Endothelial cell of umbilical vein (primary cell): ENCODE measurements at regions not wholly inside any gene's neighbourhood (a gene's known extent, or its start where the extent isn't known, plus 50 kb on each side); places are given as distances from the start of the nearest gene placed in this dataset.

Experiments
- BruUV-seq: library from RNA; stranded (reverse); fragments of 400-500 nt; replicated peaks from 2 replicates; lab custom pipeline; 2021; lab: Mats Ljungman, UMichigan
- CTCF ChIA-PET: fragments of 300-600, 350-600 bp; sonication (Branson Sonifier 250); formaldehyde crosslinking; loops from one replicate; lab custom pipeline; 2021; ENCODE audit warnings: antibody characterized with exemption, inconsistent platforms; lab: Charles Lee
- POLR2A ChIA-PET: fragments of 300-600, 350-600 bp; sonication (Branson Sonifier 250); formaldehyde crosslinking; loops from one replicate; lab custom pipeline; 2021; ENCODE audit warnings: antibody characterized with exemption, inconsistent platforms; lab: Charles Lee
- DNase-seq: peaks from one replicate; pipeline ENCODE4 v3.0.0-alpha.2; 2011; ENCODE audit warnings: low read depth, low spot score
- FAIRE-seq: peaks from 2 replicates; lab custom pipeline; 2011; peaks lifted over from hg19 to GRCh38; lab: Jason Lieb, UNC
- H2AFZ ChIP-seq: 2 replicates; pipeline ENCODE4 v1.6.0; 2012; ENCODE audit warnings: low read depth, low read length, control low read depth, inconsistent platforms
- H3K27ac ChIP-seq: 2 replicates; pipeline ENCODE4 v1.5.1; 2011; ENCODE audit warnings: low read depth, mild to moderate bottlenecking, control low read depth, low read length, moderate library complexity; ENCODE audit not compliant: insufficient read depth
- H3K27me3 ChIP-seq, 2 experiments: 2 replicates each; pipeline versions ENCODE4 v1.6.0 to v1.6.1; 2011; ENCODE audit warnings: low read length in 2 of 2, mixed read lengths in 1 of 2; ENCODE audit not compliant: control insufficient read depth in 2 of 2, insufficient read depth in 2 of 2
- H3K36me3 ChIP-seq, 2 experiments: 2 replicates in 1 of 2; 3 replicates in 1 of 2; pipeline ENCODE4 v1.5.1; 2011; ENCODE audit warnings: low read length in 2 of 2, mild to moderate bottlenecking in 1 of 2, moderate library complexity in 1 of 2; ENCODE audit not compliant: control insufficient read depth in 2 of 2, insufficient read depth in 2 of 2; ENCODE audit errors: extremely low read depth in 1 of 2
- H3K4me1 ChIP-seq: 3 replicates; pipeline ENCODE4 v1.5.1; 2011; ENCODE audit warnings: mild to moderate bottlenecking, low read length; ENCODE audit not compliant: control insufficient read depth, insufficient read depth; ENCODE audit errors: extremely low read depth
- H3K4me2 ChIP-seq: 2 replicates; pipeline ENCODE4 v1.6.1; 2011; ENCODE audit warnings: low read length, control low read depth, mixed read lengths; ENCODE audit not compliant: insufficient read depth
- H3K4me3 ChIP-seq, 3 experiments: fragments of 200-600 bp in 1 of 3; sonication (generic), shearing (Covaris generic) in 1 of 3; replicated peaks in 1 of 3; 2 replicates each; pipeline ENCODE4 v1.5.1; 2011 to 2016; ENCODE audit warnings: control low read depth in 3 of 3, low read length in 3 of 3, mild to moderate bottlenecking in 2 of 3, inconsistent platforms in 1 of 3, low read depth in 1 of 3, moderate library complexity in 1 of 3; ENCODE audit not compliant: insufficient read depth in 1 of 3
- H3K79me2 ChIP-seq: 2 replicates; pipeline ENCODE4 v1.6.0; 2012; ENCODE audit warnings: low read length, inconsistent platforms; ENCODE audit not compliant: control insufficient read depth, insufficient read depth
- H3K9ac ChIP-seq: replicated peaks from 2 replicates; pipeline ENCODE3; 2011; ENCODE audit warnings: low read length, control low read depth; ENCODE audit not compliant: insufficient read depth; ENCODE audit errors: extremely low read depth
- H3K9me1 ChIP-seq: replicated peaks from 3 replicates; pipeline ENCODE4 v1.6.0; 2011; ENCODE audit warnings: mild to moderate bottlenecking, low read length; ENCODE audit not compliant: control insufficient read depth, insufficient read depth; ENCODE audit errors: extremely low read depth
- H3K9me3 ChIP-seq: replicated peaks from 2 replicates; pipeline ENCODE4 v1.5.1; 2012; ENCODE audit warnings: low read length, inconsistent platforms; ENCODE audit not compliant: control insufficient read depth, insufficient read depth
- H4K20me1 ChIP-seq: replicated peaks from 2 replicates; pipeline ENCODE3; 2011; ENCODE audit warnings: mild to moderate bottlenecking, low read length; ENCODE audit not compliant: control insufficient read depth, insufficient read depth; ENCODE audit errors: extremely low read depth
- EZH2 ChIP-seq: IDR thresholded peaks from 2 replicates; pipeline ENCODE4 v1.6.1; 2012; ENCODE audit warnings: borderline replicate concordance, low read depth, mild to moderate bottlenecking, moderate library complexity, low read length, inconsistent platforms; ENCODE audit not compliant: severe bottlenecking
- FOS ChIP-seq: IDR thresholded peaks from 2 replicates; pipeline ENCODE4 v1.6.1; 2011; ENCODE audit warnings: mild to moderate bottlenecking, low read length, moderate library complexity, borderline replicate concordance; ENCODE audit not compliant: insufficient read depth
- GATA2 ChIP-seq: IDR thresholded peaks from 2 replicates; pipeline ENCODE4 v1.7.0; 2011; ENCODE audit warnings: low read depth, mild to moderate bottlenecking, moderate library complexity, mixed read lengths, low read length; ENCODE audit not compliant: insufficient read length, insufficient read depth
- JUN ChIP-seq: IDR thresholded peaks from 2 replicates; pipeline ENCODE4 v1.6.1; 2011; ENCODE audit warnings: borderline replicate concordance, low read depth; ENCODE audit not compliant: insufficient read length, insufficient read depth
- MYC ChIP-seq: IDR thresholded peaks from one replicate; pipeline ENCODE4 v1.6.1; 2011; ENCODE audit warnings: mild to moderate bottlenecking, low read depth, low read length
- POLR2A ChIP-seq: IDR thresholded peaks from 2 replicates; pipeline ENCODE4 v1.6.1; 2012; ENCODE audit warnings: low read depth, mild to moderate bottlenecking, control low read depth, low read length
- POLR2AphosphoS5 ChIP-seq: IDR thresholded peaks from 2 replicates; pipeline ENCODE4 v1.6.1; 2012; ENCODE audit warnings: low read depth, mild to moderate bottlenecking, control low read depth, low read length, moderate library complexity; ENCODE audit not compliant: insufficient read depth
- dilution Hi-C: fragments of 300-500 bp; cut with MboI; formaldehyde crosslinking; loops from one replicate; pipeline ENCODE4 v1.15.0; 2019; ENCODE audit warnings: low sequenced_read_pairs; ENCODE audit not compliant: extremely low pct_ligation_motif_present
- intact Hi-C: fragments of 100-400 bp; cut with micrococcal nuclease; formaldehyde crosslinking; loops from one replicate; pipeline ENCODE4 v1.10.0; 2022
- TF ChIP-seq, protein P1 (sequence below): IDR thresholded peaks from 2 replicates; pipeline ENCODE4 v1.6.1; 2011; ENCODE audit not compliant: insufficient read depth, insufficient read length
- TF ChIP-seq, protein P2 (sequence below), 2 donors: IDR thresholded peaks; 1 replicate in 1 of 2; 2 replicates in 1 of 2; pipeline ENCODE4 v1.5.1; 2011; ENCODE audit warnings: low read length in 2 of 2, mild to moderate bottlenecking in 2 of 2, moderate library complexity in 2 of 2, control low read depth in 1 of 2, inconsistent platforms in 1 of 2, low read depth in 1 of 2; ENCODE audit not compliant: insufficient read depth in 1 of 2; ENCODE audit errors: extremely low read depth in 1 of 2

- dilution Hi-C loops, result no loop called here
- no peak overlapping the region for H2AFZ ChIP-seq
- H3K36me3 ChIP-seq, result no peaks in the 10 kb centered on the region
- no peak overlapping the region for H3K9ac ChIP-seq
- no peaks in the 10 kb centered on the region for H4K20me1 ChIP-seq
- H3K9me3 ChIP-seq, result no peaks in the 10 kb centered on the region
- no peaks in the 10 kb centered on the region for H3K9me1 ChIP-seq
- H3K27me3 ChIP-seq, result no peaks in the 10 kb centered on the region
- FAIRE-seq (no peak), DNase-seq (no peak)
- TF ChIP-seq FOS, result no peak
- TF ChIP-seq, protein P1, sequence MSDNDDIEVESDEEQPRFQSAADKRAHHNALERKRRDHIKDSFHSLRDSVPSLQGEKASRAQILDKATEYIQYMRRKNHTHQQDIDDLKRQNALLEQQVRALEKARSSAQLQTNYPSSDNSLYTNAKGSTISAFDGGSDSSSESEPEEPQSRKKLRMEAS, result no peak
- no peak for TF ChIP-seq POLR2AphosphoS5
- no peak for TF ChIP-seq MYC
- no peak for TF ChIP-seq GATA2
- TF ChIP-seq, protein P2, sequence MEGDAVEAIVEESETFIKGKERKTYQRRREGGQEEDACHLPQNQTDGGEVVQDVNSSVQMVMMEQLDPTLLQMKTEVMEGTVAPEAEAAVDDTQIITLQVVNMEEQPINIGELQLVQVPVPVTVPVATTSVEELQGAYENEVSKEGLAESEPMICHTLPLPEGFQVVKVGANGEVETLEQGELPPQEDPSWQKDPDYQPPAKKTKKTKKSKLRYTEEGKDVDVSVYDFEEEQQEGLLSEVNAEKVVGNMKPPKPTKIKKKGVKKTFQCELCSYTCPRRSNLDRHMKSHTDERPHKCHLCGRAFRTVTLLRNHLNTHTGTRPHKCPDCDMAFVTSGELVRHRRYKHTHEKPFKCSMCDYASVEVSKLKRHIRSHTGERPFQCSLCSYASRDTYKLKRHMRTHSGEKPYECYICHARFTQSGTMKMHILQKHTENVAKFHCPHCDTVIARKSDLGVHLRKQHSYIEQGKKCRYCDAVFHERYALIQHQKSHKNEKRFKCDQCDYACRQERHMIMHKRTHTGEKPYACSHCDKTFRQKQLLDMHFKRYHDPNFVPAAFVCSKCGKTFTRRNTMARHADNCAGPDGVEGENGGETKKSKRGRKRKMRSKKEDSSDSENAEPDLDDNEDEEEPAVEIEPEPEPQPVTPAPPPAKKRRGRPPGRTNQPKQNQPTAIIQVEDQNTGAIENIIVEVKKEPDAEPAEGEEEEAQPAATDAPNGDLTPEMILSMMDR (IDR thresholded peaks at IDR 0.05; ENCODE audit: extremely low read depth in 1 of 2, insufficient read depth in 1 of 2, low read depth in 1 of 2, low read length in 2 of 2), result no peak
- TF ChIP-seq EZH2, result no peak
- TF ChIP-seq POLR2A, result no peak
- TF ChIP-seq JUN, result no peak
- no peaks in the 10 kb centered on the region for H3K79me2 ChIP-seq
- intact Hi-C loops, result no loop called here
- no peak overlapping the region for H3K4me3 ChIP-seq
- ChIA-PET POLR2A (no interaction called here), CTCF (interaction anchor here (0.6 to 1.0 kb wide), 2 partner anchors 201 to 366 kb away, joined by 4 read pairs; no protein-coding TSS in a partner anchor)
- H3K4me1 ChIP-seq, result no peaks in the 10 kb centered on the region
- H3K4me2 ChIP-seq, result no peak overlapping the region
- H3K27ac ChIP-seq, result no peak overlapping the region
- BruUV-seq, result no TSS peak
Observed at GRCh38 chr11:88433536-88434230, 96.1 kb upstream of the CTSC start.
